WTC11 (cell line): ENCODE measurements at regions not wholly inside any gene's neighbourhood (a gene's known extent, or its start where the extent isn't known, plus 50 kb on each side); places are given as distances from the start of the nearest gene placed in this dataset.
A peak's percentile ranks its signal among the peaks of the same experiment; 100 is the strongest.

Source experiments
- JUN ChIP-seq: sonication (generic); formaldehyde crosslinking; IDR thresholded peaks from 2 replicates; pipeline ENCODE4 v1.8.0; 2023; ENCODE audit warnings: mild to moderate bottlenecking, missing genetic modification reagents
- NFE2L1 ChIP-seq: sonication (generic); formaldehyde crosslinking; IDR thresholded peaks from 2 replicates; pipeline ENCODE4 v1.8.1; 2023; ENCODE audit warnings: missing genetic modification reagents
- NR1H2 ChIP-seq: sonication (generic); formaldehyde crosslinking; IDR thresholded peaks from 2 replicates; pipeline ENCODE4 v1.9.0; 2021; ENCODE audit warnings: mild to moderate bottlenecking, moderate library complexity, missing genetic modification reagents
- NR3C1 ChIP-seq: sonication (generic); formaldehyde crosslinking; conservative IDR thresholded peaks from 2 replicates; pipeline ENCODE4 v1.8.1; 2023; ENCODE audit warnings: low read depth, mild to moderate bottlenecking, missing genetic modification reagents
- TEAD4 ChIP-seq: sonication (generic); formaldehyde crosslinking; IDR thresholded peaks from 2 replicates; pipeline ENCODE4 v1.8.0; 2022; ENCODE audit warnings: mild to moderate bottlenecking, missing genetic modification reagents
- ZNF396 ChIP-seq: fragments of 250-450 bp; sonication (Bioruptor Pico); IDR thresholded peaks from 2 replicates; pipeline ENCODE4 v1.8.0; 2021; ENCODE audit warnings: mild to moderate bottlenecking, moderate library complexity, borderline replicate concordance
- TF ChIP-seq, protein P1 (sequence below): sonication (generic); formaldehyde crosslinking; IDR thresholded peaks from 2 replicates; pipeline ENCODE4 v1.8.0; 2022; ENCODE audit warnings: mild to moderate bottlenecking, missing genetic modification reagents
- TF ChIP-seq, protein P2 (sequence below): fragments of 200-600 bp; IDR thresholded peaks from 2 replicates; pipeline ENCODE4 v1.8.0; 2022; ENCODE audit warnings: antibody characterized with exemption
- TF ChIP-seq, protein P3 (sequence below): sonication (generic); formaldehyde crosslinking; IDR thresholded peaks from 2 replicates; pipeline ENCODE4 v1.8.1; 2023; ENCODE audit warnings: mild to moderate bottlenecking, moderate library complexity, missing genetic modification reagents
- TF ChIP-seq, protein P4 (sequence below): sonication (generic); formaldehyde crosslinking; IDR thresholded peaks from 2 replicates; pipeline ENCODE4 v1.8.0; 2023; ENCODE audit warnings: missing genetic modification reagents, mild to moderate bottlenecking, borderline replicate concordance
- TF ChIP-seq, protein P5 (sequence below): fragments of 250-450 bp; sonication (Bioruptor Pico); IDR thresholded peaks from 2 replicates; pipeline ENCODE4 v1.9.0; 2021; ENCODE audit warnings: moderate library complexity, mild to moderate bottlenecking, inconsistent platforms, borderline replicate concordance

DNA sequence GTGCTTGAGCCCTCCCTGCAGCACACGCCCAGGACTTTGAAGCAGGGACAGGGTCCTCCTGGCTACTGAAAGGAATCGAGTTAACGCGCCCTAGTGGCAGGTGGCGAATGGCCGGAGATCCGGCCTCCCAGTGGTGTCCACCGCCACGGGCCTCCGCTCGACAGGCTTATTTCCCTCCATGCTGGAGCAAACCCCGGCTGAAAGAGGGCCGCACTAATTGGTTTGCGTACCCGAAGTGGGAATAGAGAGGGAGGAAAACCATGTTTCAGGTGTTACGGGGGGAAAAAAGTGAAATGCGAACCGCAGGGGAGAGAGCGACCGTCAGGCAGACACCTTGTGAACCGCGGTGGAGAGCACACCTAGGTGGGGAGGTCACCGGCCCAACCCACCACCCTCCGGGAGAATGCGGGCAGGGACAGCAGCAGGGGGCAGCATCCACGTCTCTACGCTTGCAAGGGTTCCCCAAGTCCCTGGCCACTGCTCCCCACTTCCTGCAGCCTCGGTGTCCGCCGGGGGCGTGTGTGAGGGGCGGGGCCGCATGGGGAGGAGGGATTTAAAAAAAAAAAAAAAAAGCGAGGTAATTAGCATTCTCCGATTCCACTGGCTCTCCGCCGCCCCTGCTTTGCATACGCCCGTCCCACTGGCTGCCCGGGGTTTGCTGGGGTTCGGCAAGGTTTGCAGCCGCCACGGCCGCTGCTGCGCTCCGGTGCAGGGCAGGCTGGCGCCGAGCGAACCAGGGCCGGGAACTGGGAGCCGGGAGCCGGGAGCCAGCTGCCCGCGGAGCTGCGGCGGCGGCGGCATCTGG, 224.6 kb upstream of the CRY1 start:
- no peak for TF ChIP-seq NR1H2 (CRISPR knock-in tag)
- TF ChIP-seq, protein P1, sequence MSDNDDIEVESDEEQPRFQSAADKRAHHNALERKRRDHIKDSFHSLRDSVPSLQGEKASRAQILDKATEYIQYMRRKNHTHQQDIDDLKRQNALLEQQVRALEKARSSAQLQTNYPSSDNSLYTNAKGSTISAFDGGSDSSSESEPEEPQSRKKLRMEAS = 0 out of 2 replicates have a peak, but pooled peaks have one; percentile 34
- 0 out of 2 replicates have a peak, but pooled peaks have one; percentile 33 for TF ChIP-seq NFE2L1 (CRISPR knock-in tag)
- TF ChIP-seq, protein P2, sequence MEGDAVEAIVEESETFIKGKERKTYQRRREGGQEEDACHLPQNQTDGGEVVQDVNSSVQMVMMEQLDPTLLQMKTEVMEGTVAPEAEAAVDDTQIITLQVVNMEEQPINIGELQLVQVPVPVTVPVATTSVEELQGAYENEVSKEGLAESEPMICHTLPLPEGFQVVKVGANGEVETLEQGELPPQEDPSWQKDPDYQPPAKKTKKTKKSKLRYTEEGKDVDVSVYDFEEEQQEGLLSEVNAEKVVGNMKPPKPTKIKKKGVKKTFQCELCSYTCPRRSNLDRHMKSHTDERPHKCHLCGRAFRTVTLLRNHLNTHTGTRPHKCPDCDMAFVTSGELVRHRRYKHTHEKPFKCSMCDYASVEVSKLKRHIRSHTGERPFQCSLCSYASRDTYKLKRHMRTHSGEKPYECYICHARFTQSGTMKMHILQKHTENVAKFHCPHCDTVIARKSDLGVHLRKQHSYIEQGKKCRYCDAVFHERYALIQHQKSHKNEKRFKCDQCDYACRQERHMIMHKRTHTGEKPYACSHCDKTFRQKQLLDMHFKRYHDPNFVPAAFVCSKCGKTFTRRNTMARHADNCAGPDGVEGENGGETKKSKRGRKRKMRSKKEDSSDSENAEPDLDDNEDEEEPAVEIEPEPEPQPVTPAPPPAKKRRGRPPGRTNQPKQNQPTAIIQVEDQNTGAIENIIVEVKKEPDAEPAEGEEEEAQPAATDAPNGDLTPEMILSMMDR = no peak
- no peak for TF ChIP-seq NR3C1 (CRISPR knock-in tag)
- no peak for TF ChIP-seq JUN
- TF ChIP-seq, protein P3, sequence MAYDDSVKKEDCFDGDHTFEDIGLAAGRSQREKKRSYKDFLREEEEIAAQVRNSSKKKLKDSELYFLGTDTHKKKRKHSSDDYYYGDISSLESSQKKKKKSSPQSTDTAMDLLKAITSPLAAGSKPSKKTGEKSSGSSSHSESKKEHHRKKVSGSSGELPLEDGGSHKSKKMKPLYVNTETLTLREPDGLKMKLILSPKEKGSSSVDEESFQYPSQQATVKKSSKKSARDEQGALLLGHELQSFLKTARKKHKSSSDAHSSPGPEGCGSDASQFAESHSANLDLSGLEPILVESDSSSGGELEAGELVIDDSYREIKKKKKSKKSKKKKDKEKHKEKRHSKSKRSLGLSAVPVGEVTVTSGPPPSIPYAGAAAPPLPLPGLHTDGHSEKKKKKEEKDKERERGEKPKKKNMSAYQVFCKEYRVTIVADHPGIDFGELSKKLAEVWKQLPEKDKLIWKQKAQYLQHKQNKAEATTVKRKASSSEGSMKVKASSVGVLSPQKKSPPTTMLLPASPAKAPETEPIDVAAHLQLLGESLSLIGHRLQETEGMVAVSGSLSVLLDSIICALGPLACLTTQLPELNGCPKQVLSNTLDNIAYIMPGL (CRISPR knock-in tag) = peak; percentile 61
- TF ChIP-seq TEAD4 (CRISPR knock-in tag) = no peak
- TF ChIP-seq, protein P4, sequence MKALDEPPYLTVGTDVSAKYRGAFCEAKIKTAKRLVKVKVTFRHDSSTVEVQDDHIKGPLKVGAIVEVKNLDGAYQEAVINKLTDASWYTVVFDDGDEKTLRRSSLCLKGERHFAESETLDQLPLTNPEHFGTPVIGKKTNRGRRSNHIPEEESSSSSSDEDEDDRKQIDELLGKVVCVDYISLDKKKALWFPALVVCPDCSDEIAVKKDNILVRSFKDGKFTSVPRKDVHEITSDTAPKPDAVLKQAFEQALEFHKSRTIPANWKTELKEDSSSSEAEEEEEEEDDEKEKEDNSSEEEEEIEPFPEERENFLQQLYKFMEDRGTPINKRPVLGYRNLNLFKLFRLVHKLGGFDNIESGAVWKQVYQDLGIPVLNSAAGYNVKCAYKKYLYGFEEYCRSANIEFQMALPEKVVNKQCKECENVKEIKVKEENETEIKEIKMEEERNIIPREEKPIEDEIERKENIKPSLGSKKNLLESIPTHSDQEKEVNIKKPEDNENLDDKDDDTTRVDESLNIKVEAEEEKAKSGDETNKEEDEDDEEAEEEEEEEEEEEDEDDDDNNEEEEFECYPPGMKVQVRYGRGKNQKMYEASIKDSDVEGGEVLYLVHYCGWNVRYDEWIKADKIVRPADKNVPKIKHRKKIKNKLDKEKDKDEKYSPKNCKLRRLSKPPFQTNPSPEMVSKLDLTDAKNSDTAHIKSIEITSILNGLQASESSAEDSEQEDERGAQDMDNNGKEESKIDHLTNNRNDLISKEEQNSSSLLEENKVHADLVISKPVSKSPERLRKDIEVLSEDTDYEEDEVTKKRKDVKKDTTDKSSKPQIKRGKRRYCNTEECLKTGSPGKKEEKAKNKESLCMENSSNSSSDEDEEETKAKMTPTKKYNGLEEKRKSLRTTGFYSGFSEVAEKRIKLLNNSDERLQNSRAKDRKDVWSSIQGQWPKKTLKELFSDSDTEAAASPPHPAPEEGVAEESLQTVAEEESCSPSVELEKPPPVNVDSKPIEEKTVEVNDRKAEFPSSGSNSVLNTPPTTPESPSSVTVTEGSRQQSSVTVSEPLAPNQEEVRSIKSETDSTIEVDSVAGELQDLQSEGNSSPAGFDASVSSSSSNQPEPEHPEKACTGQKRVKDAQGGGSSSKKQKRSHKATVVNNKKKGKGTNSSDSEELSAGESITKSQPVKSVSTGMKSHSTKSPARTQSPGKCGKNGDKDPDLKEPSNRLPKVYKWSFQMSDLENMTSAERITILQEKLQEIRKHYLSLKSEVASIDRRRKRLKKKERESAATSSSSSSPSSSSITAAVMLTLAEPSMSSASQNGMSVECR (CRISPR knock-in tag) = no peak
- no peak for TF ChIP-seq ZNF396 (CRISPR knock-in tag)
- TF ChIP-seq, protein P5, sequence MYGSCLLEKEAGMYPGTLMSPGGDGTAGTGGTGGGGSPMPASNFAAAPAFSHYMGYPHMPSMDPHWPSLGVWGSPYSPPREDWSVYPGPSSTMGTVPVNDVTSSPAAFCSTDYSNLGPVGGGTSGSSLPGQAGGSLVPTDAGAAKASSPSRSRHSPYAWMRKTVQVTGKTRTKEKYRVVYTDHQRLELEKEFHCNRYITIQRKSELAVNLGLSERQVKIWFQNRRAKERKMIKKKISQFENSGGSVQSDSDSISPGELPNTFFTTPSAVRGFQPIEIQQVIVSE (CRISPR knock-in tag) = no peak
